ENCODE measurements at regions not wholly inside any gene's neighbourhood (a gene's known extent, or its start where the extent isn't known, plus 50 kb on each side); places are given as distances from the start of the nearest gene placed in this dataset.

- no peaks in the 10 kb centered on the region for H3K9me1 ChIP-seq (ENCODE audit: insufficient read depth, low read length)
- BruUV-seq (replicated peaks): no TSS peak
- no peak overlapping the region for H2BK20ac ChIP-seq (ENCODE audit: low read depth, low read length)
- WGBS, 2 experiments (ENCODE audit: extremely low coverage in 2 of 2, insufficient read length in 1 of 2): no CpG with 5 or more reads among the region's 3 CpGs
- H2AK5ac ChIP-seq (ENCODE audit: low read depth, low read length): no peak overlapping the region
- dilution Hi-C loops (cut with HindIII; ENCODE audit: low sequenced_read_pairs, unreplicated experiment): no loop called here
- H3K36me3 ChIP-seq (ENCODE audit: control insufficient read depth, insufficient read depth, low read length): no peaks in the 10 kb centered on the region
- no peak overlapping the region for H2AFZ ChIP-seq (replicated peaks; ENCODE audit: low read length, poor library complexity)
- H3K56ac ChIP-seq (ENCODE audit: extremely low read depth, insufficient read depth, low read length): no peak overlapping the region
- no peak overlapping the region for H2BK15ac ChIP-seq (ENCODE audit: low read depth, low read length)
- no peaks in the 10 kb centered on the region for H3K4me1 ChIP-seq (ENCODE audit: control insufficient read depth, insufficient read depth, low read length)
- no peak overlapping the region for H2BK5ac ChIP-seq (ENCODE audit: low read depth, low read length, poor library complexity, severe bottlenecking)
- H3K27ac ChIP-seq (ENCODE audit: insufficient read depth, low read length): no peak overlapping the region
- H3K79me1 ChIP-seq (ENCODE audit: low read depth in 1 of 2, low read length in 2 of 2): no peaks in the 10 kb centered on the region
- no peak overlapping the region for H2BK120ac ChIP-seq (ENCODE audit: low read depth, low read length)
- no peak for TF ChIP-seq MAZ (IDR thresholded peaks at IDR 0.05; ENCODE audit: borderline replicate concordance, low read depth, low read length)
- no peak for TF ChIP-seq CHD1 (IDR thresholded peaks at IDR 0.05; ENCODE audit: low read depth, low read length)
- no peak for TF ChIP-seq ELK1 (IDR thresholded peaks at IDR 0.05; ENCODE audit: borderline replicate concordance, low read depth, low read length)
- TF ChIP-seq BHLHE40 (IDR thresholded peaks at IDR 0.05; ENCODE audit: low read depth, low read length): no peak
- TF ChIP-seq MXI1 (IDR thresholded peaks at IDR 0.05; ENCODE audit: borderline replicate concordance, low read depth, low read length): no peak
- TF ChIP-seq NFE2L2 (IDR thresholded peaks at IDR 0.05; ENCODE audit: low read depth, low read length): no peak
- no peak for TF ChIP-seq RCOR1 (IDR thresholded peaks at IDR 0.05; ENCODE audit: insufficient replicate concordance, low read length)
- no peak for TF ChIP-seq RAD21 (IDR thresholded peaks at IDR 0.05; ENCODE audit: low read length)
- TF ChIP-seq MAFK (IDR thresholded peaks at IDR 0.05; ENCODE audit: low read depth, low read length): no peak
- TF ChIP-seq CTCF (conservative IDR thresholded peaks at IDR 0.05; ENCODE audit: low read depth, low read length): no peak
- TF ChIP-seq RFX5 (IDR thresholded peaks at IDR 0.05; ENCODE audit: low read depth, low read length): no peak
- TF ChIP-seq POLR2A (IDR thresholded peaks at IDR 0.05; ENCODE audit: low read depth, low read length): no peak
- no peak for TF ChIP-seq CEBPB (IDR thresholded peaks at IDR 0.05; ENCODE audit: low read depth, low read length)
- no peak for TF ChIP-seq SMC3 (IDR thresholded peaks at IDR 0.05; ENCODE audit: low read depth, low read length)
- TF ChIP-seq FOS (IDR thresholded peaks at IDR 0.05; ENCODE audit: low read depth, low read length): no peak
- no peak for TF ChIP-seq USF2 (IDR thresholded peaks at IDR 0.05; ENCODE audit: low read depth, low read length)
- H3K23ac ChIP-seq (ENCODE audit: low read depth, low read length): no peak overlapping the region
- no peak overlapping the region for H3K18ac ChIP-seq (ENCODE audit: low read depth, low read length)
- H4K8ac ChIP-seq (ENCODE audit: low read depth in 2 of 2, low read length in 2 of 2): no peak overlapping the region
- no peak overlapping the region for H3K4me3 ChIP-seq (ENCODE audit: insufficient read depth, low read depth, low read length)
- no peak overlapping the region for H3K9ac ChIP-seq (ENCODE audit: low read depth, low read length)
- H3K27me3 ChIP-seq (ENCODE audit: control insufficient read depth, insufficient read depth, low read length): no peaks in the 10 kb centered on the region
- no peak for ATAC-seq (ENCODE audit: low read depth)
- H4K91ac ChIP-seq (ENCODE audit: insufficient read depth, low read depth, low read length): no peak overlapping the region
- H2AK9ac ChIP-seq (replicated peaks; ENCODE audit: low read depth, low read length, poor library complexity): no peak overlapping the region
- no peaks in the 10 kb centered on the region for H3K9me3 ChIP-seq (ENCODE audit: control insufficient read depth, insufficient read depth, low read length)
- ChIA-PET POLR2A (ENCODE audit: unreplicated experiment) (no interaction called here), CTCF (no interaction called here)
- no peak overlapping the region for H4K5ac ChIP-seq (ENCODE audit: low read depth, low read length)
- H3K14ac ChIP-seq (replicated peaks; ENCODE audit: low read depth, low read length): no peak overlapping the region
- no peak overlapping the region for H3K4me2 ChIP-seq (ENCODE audit: low read depth, low read length)
- H3K4ac ChIP-seq (ENCODE audit: low read depth, low read length): no peak overlapping the region
- no peak for DNase-seq
- in situ Hi-C loops (cut with MboI; ENCODE audit: low sequenced_read_pairs): no loop called here
- H4K20me1 ChIP-seq (ENCODE audit: insufficient read depth, low read length): no peaks in the 10 kb centered on the region
- intact Hi-C loops (cut with micrococcal nuclease): no loop called here
Observed at GRCh38 chr12:75603475-75603874, 92.1 kb upstream of the KRR1 start.
